Panc1 (cell line): ENCODE measurements at regions not wholly inside any gene's neighbourhood (a gene's known extent, or its start where the extent isn't known, plus 50 kb on each side); places are given as distances from the start of the nearest gene placed in this dataset.

Source experiments
- ATAC-seq: fragments of 200-7000 bp; cut with Tn5 transposase; 2 replicates; pipeline ENCODE4 v1.9.1; 2020; ENCODE audit warnings: mild to moderate bottlenecking, moderate library complexity
- BruUV-seq: library from RNA; stranded (reverse); fragments of 400-500 nt; replicated peaks from 2 replicates; lab custom pipeline; 2021; lab: Mats Ljungman, UMichigan
- CTCF ChIA-PET: fragments of 300-600 bp; sonication (Branson Sonifier 250); formaldehyde crosslinking; loops from one replicate; lab custom pipeline; 2022; ENCODE audit warnings: antibody characterized with exemption; lab: Charles Lee
- POLR2A ChIA-PET: fragments of 300-600 bp; sonication (Branson Sonifier 250); formaldehyde crosslinking; loops from one replicate; lab custom pipeline; 2022; ENCODE audit warnings: antibody characterized with exemption; lab: Charles Lee
- DNase-seq: peaks from one replicate; pipeline ENCODE4 v3.0.0-alpha.2; 2010; ENCODE audit warnings: low read depth, low spot score
- H3K27ac ChIP-seq: 2 replicates; pipeline ENCODE4 v1.5.1; 2011; ENCODE audit warnings: mild to moderate bottlenecking, low read length, inconsistent platforms
- H3K27me3 ChIP-seq: fragments of 200-500 bp; sonication (Bioruptor generic); 2 replicates; pipeline ENCODE4 v1.6.0; 2014; ENCODE audit warnings: low read length, inconsistent platforms; ENCODE audit not compliant: control insufficient read depth, insufficient read depth
- H3K36me3 ChIP-seq: fragments of 200-500 bp; sonication (Bioruptor generic); 2 replicates; pipeline ENCODE4 v1.5.1; 2014; ENCODE audit warnings: inconsistent platforms, mild to moderate bottlenecking, low read length, moderate library complexity; ENCODE audit not compliant: control insufficient read depth, insufficient read depth
- H3K4me1 ChIP-seq: 2 replicates; pipeline ENCODE4 v1.5.1; 2011; ENCODE audit warnings: inconsistent platforms, mild to moderate bottlenecking, low read length, moderate library complexity; ENCODE audit not compliant: control insufficient read depth, insufficient read depth
- H3K4me3 ChIP-seq, 2 experiments: 2 replicates each; pipeline ENCODE4 v1.5.1; 2011 to 2012; ENCODE audit warnings: low read depth in 2 of 2, low read length in 2 of 2, mild to moderate bottlenecking in 2 of 2, inconsistent platforms in 1 of 2, moderate library complexity in 1 of 2
- H3K9me3 ChIP-seq: fragments of 200-500 bp; sonication (Bioruptor generic); 2 replicates; pipeline ENCODE4 v1.5.1; 2014; ENCODE audit warnings: low read depth, mild to moderate bottlenecking, inconsistent platforms, low read length, moderate library complexity; ENCODE audit not compliant: control insufficient read depth, insufficient read depth
- CTCF ChIP-seq: fragments of 450-650 bp; IDR thresholded peaks from 2 replicates; pipeline ENCODE4 v1.5.1; 2017; ENCODE audit warnings: mild to moderate bottlenecking
- POLR2AphosphoS5 ChIP-seq: IDR thresholded peaks from 2 replicates; pipeline ENCODE4 v1.6.1; 2012; ENCODE audit warnings: mild to moderate bottlenecking, low read depth, low read length, moderate library complexity
- SIN3A ChIP-seq: IDR thresholded peaks from 2 replicates; pipeline ENCODE4 v1.6.1; 2012; ENCODE audit warnings: low read depth, mild to moderate bottlenecking, low read length, moderate library complexity, borderline replicate concordance; ENCODE audit not compliant: insufficient read depth
- TCF7L2 ChIP-seq: IDR thresholded peaks from 2 replicates; pipeline ENCODE4 v1.6.1; 2011; ENCODE audit warnings: mild to moderate bottlenecking, low read depth, low read length, inconsistent platforms
- in situ Hi-C: cut with HindIII; loops from 2 replicates; pipeline ENCODE4 v1.10.0; 2016; ENCODE audit warnings: low sequenced_read_pairs, low pct_unique_long_range_greater_than_20kb
- intact Hi-C: fragments of 100-400 bp; cut with micrococcal nuclease; formaldehyde crosslinking; loops from one replicate; pipeline ENCODE4 v1.10.0; 2022; ENCODE audit not compliant: unreplicated experiment
- TF ChIP-seq, protein P1 (sequence below), 2 experiments: IDR thresholded peaks; 2 replicates each; pipeline ENCODE4 v1.6.1; 2011 to 2012; ENCODE audit warnings: low read depth in 2 of 2, control low read depth in 1 of 2, low read length in 1 of 2, mild to moderate bottlenecking in 1 of 2, moderate library complexity in 1 of 2; ENCODE audit not compliant: insufficient read depth in 1 of 2

DNA sequence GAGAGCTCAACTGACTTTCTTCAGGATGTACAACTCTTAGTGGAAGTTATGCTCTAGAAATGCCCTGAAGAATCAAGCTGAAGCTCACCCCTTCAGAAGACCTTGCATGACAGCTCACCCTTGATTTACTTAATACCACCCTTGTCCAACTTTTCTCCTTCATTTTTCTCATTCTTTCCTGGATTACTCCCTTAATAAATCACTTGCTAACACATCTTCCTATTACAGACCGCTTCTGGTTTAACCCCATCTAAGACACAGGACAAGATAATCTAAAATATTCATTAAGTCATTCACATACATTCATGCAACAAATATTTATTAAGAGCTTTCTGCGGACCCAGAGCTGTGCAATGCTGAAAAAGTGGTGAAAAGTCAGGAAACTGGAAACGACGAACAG is 630.7 kb upstream of the RORB start:
- H3K4me1 ChIP-seq = no peaks in the 10 kb centered on the region
- H3K27me3 ChIP-seq = no peaks in the 10 kb centered on the region
- TF ChIP-seq CTCF (no peak), POLR2AphosphoS5 (no peak), SIN3A (no peak), TCF7L2 (no peak)
- TF ChIP-seq, protein P1, sequence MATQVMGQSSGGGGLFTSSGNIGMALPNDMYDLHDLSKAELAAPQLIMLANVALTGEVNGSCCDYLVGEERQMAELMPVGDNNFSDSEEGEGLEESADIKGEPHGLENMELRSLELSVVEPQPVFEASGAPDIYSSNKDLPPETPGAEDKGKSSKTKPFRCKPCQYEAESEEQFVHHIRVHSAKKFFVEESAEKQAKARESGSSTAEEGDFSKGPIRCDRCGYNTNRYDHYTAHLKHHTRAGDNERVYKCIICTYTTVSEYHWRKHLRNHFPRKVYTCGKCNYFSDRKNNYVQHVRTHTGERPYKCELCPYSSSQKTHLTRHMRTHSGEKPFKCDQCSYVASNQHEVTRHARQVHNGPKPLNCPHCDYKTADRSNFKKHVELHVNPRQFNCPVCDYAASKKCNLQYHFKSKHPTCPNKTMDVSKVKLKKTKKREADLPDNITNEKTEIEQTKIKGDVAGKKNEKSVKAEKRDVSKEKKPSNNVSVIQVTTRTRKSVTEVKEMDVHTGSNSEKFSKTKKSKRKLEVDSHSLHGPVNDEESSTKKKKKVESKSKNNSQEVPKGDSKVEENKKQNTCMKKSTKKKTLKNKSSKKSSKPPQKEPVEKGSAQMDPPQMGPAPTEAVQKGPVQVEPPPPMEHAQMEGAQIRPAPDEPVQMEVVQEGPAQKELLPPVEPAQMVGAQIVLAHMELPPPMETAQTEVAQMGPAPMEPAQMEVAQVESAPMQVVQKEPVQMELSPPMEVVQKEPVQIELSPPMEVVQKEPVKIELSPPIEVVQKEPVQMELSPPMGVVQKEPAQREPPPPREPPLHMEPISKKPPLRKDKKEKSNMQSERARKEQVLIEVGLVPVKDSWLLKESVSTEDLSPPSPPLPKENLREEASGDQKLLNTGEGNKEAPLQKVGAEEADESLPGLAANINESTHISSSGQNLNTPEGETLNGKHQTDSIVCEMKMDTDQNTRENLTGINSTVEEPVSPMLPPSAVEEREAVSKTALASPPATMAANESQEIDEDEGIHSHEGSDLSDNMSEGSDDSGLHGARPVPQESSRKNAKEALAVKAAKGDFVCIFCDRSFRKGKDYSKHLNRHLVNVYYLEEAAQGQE (IDR thresholded peaks at IDR 0.05; ENCODE audit: insufficient read depth in 1 of 2, low read depth in 2 of 2, low read length in 1 of 2) = no peak
- H3K36me3 ChIP-seq = no peaks in the 10 kb centered on the region
- no peaks in the 10 kb centered on the region for H3K9me3 ChIP-seq
- ChIA-PET CTCF (no interaction called here), POLR2A (no interaction called here)
- no peak overlapping the region for H3K4me3 ChIP-seq
- in situ Hi-C loops (no loop called here), intact Hi-C loops (no loop called here)
- H3K27ac ChIP-seq = no peak overlapping the region
- DNase-seq (no peak), ATAC-seq (no peak)
- no TSS peak for BruUV-seq

DNA sequence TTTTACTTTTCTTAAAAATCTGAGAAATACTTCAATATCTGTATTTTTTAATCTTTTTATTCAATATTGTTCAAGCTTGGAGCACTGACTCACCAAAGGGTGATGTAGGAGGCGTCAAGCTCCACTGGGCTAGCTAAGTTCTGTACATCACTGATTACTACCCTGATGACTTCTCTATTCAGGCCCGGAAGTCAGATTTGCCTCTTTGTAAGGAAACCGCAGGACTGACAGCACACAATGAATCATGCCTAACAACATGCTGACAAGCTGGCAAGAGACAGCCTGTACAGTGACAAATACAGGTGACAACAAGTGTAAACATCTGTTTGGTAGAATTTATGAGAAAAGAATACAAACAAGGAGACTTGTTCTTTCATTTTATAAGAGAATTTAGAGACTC is 627.9 kb upstream of the RORB start:
- ATAC-seq = peak; percentile 88
- H3K27ac ChIP-seq = no peak overlapping the region
- ChIA-PET CTCF (interaction anchor here (0.6 kb wide), 1 partner anchor 47 kb away, joined by 3 read pairs; no protein-coding TSS in a partner anchor), POLR2A (no interaction called here)
- H3K4me1 ChIP-seq = no peaks in the 10 kb centered on the region
- no peak for TF ChIP-seq TCF7L2
- no peak for TF ChIP-seq POLR2AphosphoS5
- no peak for TF ChIP-seq CTCF
- TF ChIP-seq SIN3A = no peak
- TF ChIP-seq, protein P1 (IDR thresholded peaks at IDR 0.05; ENCODE audit: insufficient read depth in 1 of 2, low read depth in 2 of 2, low read length in 1 of 2) = no peak
- BruUV-seq = no TSS peak
- no peaks in the 10 kb centered on the region for H3K36me3 ChIP-seq
- H3K4me3 ChIP-seq = no peak overlapping the region
- in situ Hi-C loops (no loop called here), intact Hi-C loops (no loop called here)
- H3K9me3 ChIP-seq = no peaks in the 10 kb centered on the region
- no peaks in the 10 kb centered on the region for H3K27me3 ChIP-seq
- peak; percentile 81 for DNase-seq
